Stimulated activated effector memory CD8-positive, alpha-beta T cell treated with anti-CD3 and anti-CD28 coated beads, Interleukin-12 subunit alpha, Interleukin-12 subunit beta, amount 100 ng/mL, for 72 hours (primary cell): ENCODE measurements at regions not wholly inside any gene's neighbourhood (a gene's known extent, or its start where the extent isn't known, plus 50 kb on each side); places are given as distances from the start of the nearest gene placed in this dataset.
"Not testable (repeated sequence)": the region's sequence is repeated elsewhere in the genome, so short reads cannot be mapped to it uniquely, and the experiment has no call there.

Experiments
- ATAC-seq: fragments of 150-1000 bp; cut with Tn5 transposase; 2 replicates; pipeline ENCODE4 v1.10.0; 2021
- DNase-seq, 2 donors: peaks; one replicate each; pipeline ENCODE4 v3.0.0; 2021 to 2022; ENCODE audit warnings: low spot score in 2 of 2
- H3K27ac Mint-ChIP-seq: one replicate; pipeline ENCODE4 v1.8.0; 2022; ENCODE audit warnings: mild to moderate bottlenecking, mixed read lengths
- H3K36me3 Mint-ChIP-seq: one replicate; pipeline ENCODE4 v1.8.0; 2022; ENCODE audit warnings: mild to moderate bottlenecking, mixed read lengths
- H3K4me1 Mint-ChIP-seq: one replicate; pipeline ENCODE4 v1.8.0; 2022; ENCODE audit warnings: mixed read lengths
- H3K4me3 Mint-ChIP-seq: one replicate; pipeline ENCODE4 v1.8.0; 2022; ENCODE audit warnings: mild to moderate bottlenecking, mixed read lengths
- H3K9me3 Mint-ChIP-seq: one replicate; pipeline ENCODE4 v1.8.0; 2022; ENCODE audit warnings: mixed read lengths

- Mint-ChIP-seq H3K4me3 (no peak overlapping the region), H3K4me1 (no peaks in the 10 kb centered on the region), H3K9me3 (peaks cover 10% of the 10 kb centered on the region), H3K36me3 (no peaks in the 10 kb centered on the region), H3K27ac (no peak overlapping the region)
- ATAC-seq (no peak), DNase-seq (no peak)
Measured at GRCh38 chr11:38392176-38392575, 1794.1 kb upstream of the RAG2 start.

DNA sequence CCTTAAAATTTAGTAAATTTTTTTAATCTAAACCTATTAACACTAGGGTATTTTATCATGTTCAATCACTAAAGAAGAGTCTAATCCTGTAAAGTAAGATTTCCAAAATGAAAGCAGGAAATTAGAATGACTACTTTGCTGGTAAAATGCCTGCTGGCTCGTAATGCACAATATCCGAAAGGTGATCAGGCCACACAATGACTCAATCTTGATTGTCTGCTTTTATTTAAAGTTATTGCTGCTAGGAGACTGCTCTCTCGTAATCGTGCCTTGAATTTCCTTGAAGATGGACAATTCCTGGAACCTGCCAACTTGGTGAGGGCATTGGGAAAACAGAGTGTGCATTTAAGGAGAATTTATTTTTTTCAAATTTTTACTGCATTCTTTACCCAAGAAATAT is 1786.5 kb upstream of the RAG2 start:
- H3K9me3 Mint-ChIP-seq, result peaks cover 8% of the 10 kb centered on the region
- ATAC-seq (no peak), DNase-seq (no peak)
- H3K36me3 Mint-ChIP-seq, result no peaks in the 10 kb centered on the region
- H3K4me1 Mint-ChIP-seq, result no peaks in the 10 kb centered on the region
- no peak overlapping the region for H3K4me3 Mint-ChIP-seq
- H3K27ac Mint-ChIP-seq, result no peak overlapping the region

- H3K4me3 Mint-ChIP-seq, result no peak overlapping the region
- no peaks in the 10 kb centered on the region for H3K4me1 Mint-ChIP-seq
- ATAC-seq, result no peak
- no peak for DNase-seq
- peaks cover 15% of the 10 kb centered on the region for H3K9me3 Mint-ChIP-seq
- no peak overlapping the region for H3K27ac Mint-ChIP-seq
- H3K36me3 Mint-ChIP-seq, result no peaks in the 10 kb centered on the region
Measured at GRCh38 chr11:38365274-38365673, 1767.2 kb upstream of the RAG2 start.

- H3K4me1 Mint-ChIP-seq, result no peaks in the 10 kb centered on the region
Measured at GRCh38 chr11:38356255-38356654, 1758.2 kb upstream of the RAG2 start.

DNA sequence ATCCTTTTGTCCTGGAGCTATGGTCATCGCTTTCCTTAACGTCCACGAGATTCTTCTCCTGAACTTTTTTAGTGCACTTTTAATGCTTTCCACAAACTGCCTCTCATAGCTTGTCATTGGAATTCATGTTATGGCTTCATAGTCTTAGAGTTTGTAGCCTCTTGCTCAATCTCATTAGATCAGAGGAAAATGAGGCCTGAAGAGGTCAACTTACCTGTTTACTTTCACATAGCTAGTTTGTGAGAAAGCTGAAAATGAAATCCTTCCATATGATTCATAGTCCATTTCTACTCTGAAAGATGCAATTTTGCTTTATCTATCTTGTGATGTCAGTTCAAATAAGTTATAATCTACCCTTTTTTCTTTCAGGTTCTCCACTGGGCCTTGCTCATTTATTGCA is 1747.2 kb upstream of the RAG2 start:
- ATAC-seq, result no peak
- Mint-ChIP-seq H3K9me3 (peaks cover 12% of the 10 kb centered on the region), H3K36me3 (no peaks in the 10 kb centered on the region), H3K4me3 (no peak overlapping the region), H3K4me1 (no peaks in the 10 kb centered on the region), H3K27ac (no peak overlapping the region)
- DNase-seq, result no peak

More at GRCh38 chr11:38356255-38356654, 1758.2 kb upstream of the RAG2 start:
- Mint-ChIP-seq H3K9me3 (peaks cover 16% of the 10 kb centered on the region), H3K4me3 (no peak overlapping the region), H3K36me3 (no peaks in the 10 kb centered on the region), H3K27ac (no peak overlapping the region)
- ATAC-seq (no peak), DNase-seq (no peak)

DNA sequence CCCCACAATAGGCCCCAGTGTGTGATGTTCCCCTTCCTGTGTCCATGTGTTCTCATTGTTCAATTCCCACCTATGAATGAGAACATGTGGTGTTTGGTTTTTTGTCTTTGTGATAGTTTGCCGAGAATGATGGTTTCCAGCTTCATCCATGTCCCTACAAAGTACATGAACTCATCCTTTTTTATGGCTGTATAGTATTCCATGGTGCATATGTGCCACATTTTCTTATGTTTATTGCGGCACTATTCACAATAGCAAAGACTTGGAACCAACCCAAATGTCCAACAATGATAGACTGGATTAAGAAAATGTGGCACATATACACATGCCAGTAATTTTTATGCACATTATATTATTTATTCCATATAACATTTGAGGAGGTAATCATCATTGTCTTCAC is 1743.6 kb upstream of the RAG2 start:
- not testable (repeated sequence) for H3K4me1 Mint-ChIP-seq, ATAC-seq, H3K4me3 Mint-ChIP-seq, DNase-seq, H3K36me3 Mint-ChIP-seq, H3K27ac Mint-ChIP-seq
- H3K9me3 Mint-ChIP-seq, result peaks cover 12% of the 10 kb centered on the region

GRCh38 chr11:38339835-38340440 is 1741.9 kb upstream of the RAG2 start:
- no peak for DNase-seq
- H3K9me3 Mint-ChIP-seq, result peaks cover 20% of the 10 kb centered on the region
- H3K36me3 Mint-ChIP-seq, result no peaks in the 10 kb centered on the region
- H3K4me1 Mint-ChIP-seq, result no peaks in the 10 kb centered on the region
- no peak overlapping the region for H3K4me3 Mint-ChIP-seq
- no peak overlapping the region for H3K27ac Mint-ChIP-seq
- no peak for ATAC-seq

- DNase-seq, H3K4me1 Mint-ChIP-seq, H3K36me3 Mint-ChIP-seq, ATAC-seq, H3K4me3 Mint-ChIP-seq, H3K27ac Mint-ChIP-seq: not testable (repeated sequence)
- H3K9me3 Mint-ChIP-seq, result peaks cover 24% of the 10 kb centered on the region
Measured at GRCh38 chr11:38338022-38338421, 1740.0 kb upstream of the RAG2 start.

DNA sequence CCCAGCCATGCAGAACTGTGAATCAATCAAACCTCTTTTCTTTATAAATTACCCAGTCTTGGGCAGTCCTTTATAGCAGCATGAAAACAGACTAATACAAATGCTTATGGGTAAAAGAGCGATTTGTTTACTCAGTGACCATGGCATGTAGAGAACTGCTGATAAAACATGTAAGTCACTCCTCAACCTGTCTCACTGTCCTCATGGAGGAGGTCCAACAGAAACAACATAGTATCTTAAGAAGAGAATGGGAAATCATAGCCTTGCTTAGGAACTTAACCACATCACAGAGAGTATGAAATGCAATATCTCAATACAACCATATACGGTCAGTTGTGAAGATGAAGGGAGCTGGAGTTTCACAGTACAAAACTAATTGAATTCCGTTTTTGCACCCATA is 1734.0 kb upstream of the RAG2 start:
- Mint-ChIP-seq H3K36me3 (no peaks in the 10 kb centered on the region), H3K27ac (no peak overlapping the region), H3K4me3 (no peak overlapping the region), H3K9me3 (peaks cover 17% of the 10 kb centered on the region), H3K4me1 (no peaks in the 10 kb centered on the region)
- no peak for ATAC-seq
- DNase-seq, result no peak

DNA sequence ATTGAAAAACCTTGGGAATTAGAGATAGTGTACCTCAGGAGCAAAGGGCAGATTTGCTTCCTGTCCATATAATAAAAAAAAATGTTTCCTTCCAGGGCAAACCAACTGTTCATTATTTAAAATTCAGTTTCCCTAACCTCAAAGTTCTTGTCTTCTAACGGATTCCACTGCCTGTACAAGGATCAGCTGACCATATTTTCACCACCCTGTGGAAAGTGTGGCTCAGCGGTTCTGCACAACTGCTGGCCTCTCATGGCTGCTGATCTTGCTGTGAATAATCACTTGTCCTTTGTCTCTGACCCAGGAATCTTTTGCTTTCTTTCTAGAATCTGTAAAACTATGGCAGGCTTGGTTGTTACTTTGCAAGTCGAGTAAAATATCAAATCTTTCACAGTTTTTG is 1732.5 kb upstream of the RAG2 start:
- no peaks in the 10 kb centered on the region for H3K36me3 Mint-ChIP-seq
- no peak for DNase-seq
- peaks cover 10% of the 10 kb centered on the region for H3K9me3 Mint-ChIP-seq
- no peak overlapping the region for H3K4me3 Mint-ChIP-seq
- no peaks in the 10 kb centered on the region for H3K4me1 Mint-ChIP-seq
- no peak for ATAC-seq
- no peak overlapping the region for H3K27ac Mint-ChIP-seq

GRCh38 chr11:38323961-38324761 is 1726.1 kb upstream of the RAG2 start:
- ATAC-seq (no peak), DNase-seq (no peak)
- H3K4me3 Mint-ChIP-seq, result no peak overlapping the region
- no peak overlapping the region for H3K27ac Mint-ChIP-seq
- H3K36me3 Mint-ChIP-seq, result no peaks in the 10 kb centered on the region
- no peaks in the 10 kb centered on the region for H3K4me1 Mint-ChIP-seq
- peaks cover 28% of the 10 kb centered on the region for H3K9me3 Mint-ChIP-seq

- peaks cover 26% of the 10 kb centered on the region for H3K9me3 Mint-ChIP-seq
- no peaks in the 10 kb centered on the region for H3K4me1 Mint-ChIP-seq
- no peak for DNase-seq
- no peaks in the 10 kb centered on the region for H3K36me3 Mint-ChIP-seq
- no peak overlapping the region for H3K4me3 Mint-ChIP-seq
- H3K27ac Mint-ChIP-seq, result no peak overlapping the region
- ATAC-seq, result no peak
Measured at GRCh38 chr11:38315151-38315550, 1717.1 kb upstream of the RAG2 start.

DNA sequence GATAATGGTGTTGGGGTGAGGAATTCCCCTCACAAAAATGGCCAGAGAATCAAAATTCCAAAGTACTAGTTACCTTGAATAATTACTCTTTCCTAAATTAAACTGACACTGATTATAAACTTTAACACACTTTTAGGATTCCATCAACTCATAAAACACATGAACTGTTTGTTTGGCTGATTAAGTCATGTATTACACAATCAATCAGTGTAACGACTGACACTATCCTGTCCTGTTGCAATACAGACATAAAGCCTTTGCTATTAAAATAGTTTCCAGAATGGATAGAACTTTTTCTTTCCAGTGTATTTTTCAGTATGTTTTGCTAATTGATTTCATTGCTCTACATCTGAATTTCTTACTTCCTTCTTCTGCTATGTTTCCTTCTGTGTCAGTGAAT is 1709.4 kb upstream of the RAG2 start:
- H3K4me3 Mint-ChIP-seq, result no peak overlapping the region
- ATAC-seq, result no peak
- H3K4me1 Mint-ChIP-seq, result no peaks in the 10 kb centered on the region
- peaks cover 12% of the 10 kb centered on the region for H3K9me3 Mint-ChIP-seq
- no peak for DNase-seq
- no peaks in the 10 kb centered on the region for H3K36me3 Mint-ChIP-seq
- no peak overlapping the region for H3K27ac Mint-ChIP-seq

DNA sequence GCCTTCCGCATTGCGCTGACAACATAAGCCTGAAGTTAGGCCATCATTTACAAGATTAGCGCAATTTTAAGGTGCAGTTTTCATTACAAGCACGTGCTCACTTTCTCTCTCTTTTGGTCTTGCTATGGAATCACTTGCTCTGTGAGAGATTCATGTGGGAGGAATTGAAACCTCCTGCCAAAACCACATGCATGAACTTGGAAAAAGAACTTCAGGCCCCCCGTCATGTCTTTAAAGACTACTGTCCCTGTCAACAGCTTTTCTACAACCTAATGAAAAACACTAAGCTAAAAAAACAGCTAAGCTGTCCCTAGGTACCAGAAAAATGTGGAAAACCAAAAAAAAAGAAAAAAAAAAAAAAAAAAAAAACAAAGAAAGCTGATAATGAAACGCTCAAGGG is 1707.6 kb upstream of the RAG2 start:
- Mint-ChIP-seq H3K4me1 (no peaks in the 10 kb centered on the region), H3K36me3 (no peaks in the 10 kb centered on the region), H3K4me3 (no peak overlapping the region), H3K9me3 (peaks cover 17% of the 10 kb centered on the region), H3K27ac (no peak overlapping the region)
- no peak for ATAC-seq
- no peak for DNase-seq

- Mint-ChIP-seq H3K4me3 (no peak overlapping the region), H3K36me3 (no peaks in the 10 kb centered on the region), H3K27ac (no peak overlapping the region), H3K9me3 (peaks cover 14% of the 10 kb centered on the region), H3K4me1 (no peaks in the 10 kb centered on the region)
- ATAC-seq, result no peak
- DNase-seq, result no peak
Measured at GRCh38 chr11:38304926-38305325, 1706.9 kb upstream of the RAG2 start.

GRCh38 chr11:38302564-38302963 is 1704.5 kb upstream of the RAG2 start:
- ATAC-seq (no peak), DNase-seq (no peak)
- Mint-ChIP-seq H3K4me3 (no peak overlapping the region), H3K9me3 (peaks cover 14% of the 10 kb centered on the region), H3K36me3 (no peaks in the 10 kb centered on the region), H3K27ac (no peak overlapping the region), H3K4me1 (no peaks in the 10 kb centered on the region)
